ENCODE measurements at regions not wholly inside any gene's neighbourhood (a gene's known extent, or its start where the extent isn't known, plus 50 kb on each side); places are given as distances from the start of the nearest gene placed in this dataset.

GRCh38 chr18:26621161-26622026 lies 73.0 kb upstream of the KCTD1 start:
- ATAC-seq (replicated peaks), result no peak
- no peaks in the 10 kb centered on the region for H3K36me3 Mint-ChIP-seq (ENCODE audit: insufficient read depth)
- H3K27ac Mint-ChIP-seq, result no peak overlapping the region
- peaks cover 2 to 15% of the 10 kb centered on the region in 2 donors for H3K9me3 Mint-ChIP-seq
- no peaks in the 10 kb centered on the region for H3K4me1 Mint-ChIP-seq (ENCODE audit: low read depth in 2 of 2)
- peaks cover 4 to 9% of the 10 kb centered on the region in 2 donors for H3K27me3 Mint-ChIP-seq
- peak overlapping the region in 1 of 2 donors; percentile 66 for H3K4me3 Mint-ChIP-seq
- peak in 1 of 3 experiments; percentile 1 for DNase-seq

- Mint-ChIP-seq H3K36me3 (ENCODE audit: insufficient read depth) (no peaks in the 10 kb centered on the region), H3K4me1 (ENCODE audit: low read depth in 2 of 2) (no peaks in the 10 kb centered on the region), H3K9me3 (peaks cover 2 to 9% of the 10 kb centered on the region in 2 donors), H3K27me3 (peaks cover 4 to 9% of the 10 kb centered on the region in 2 donors), H3K4me3 (no peak overlapping the region), H3K27ac (no peak overlapping the region)
- ATAC-seq (replicated peaks) (no peak), DNase-seq (no peak)
Observed at GRCh38 chr18:26619350-26619749, 71.0 kb upstream of the KCTD1 start.

- ATAC-seq (replicated peaks), result no peak
- H3K4me1 Mint-ChIP-seq (ENCODE audit: low read depth in 2 of 2), result no peaks in the 10 kb centered on the region
- peaks cover 9 to 11% of the 10 kb centered on the region in 2 donors for H3K27me3 Mint-ChIP-seq
Observed at GRCh38 chr18:26618135-26618534, 69.8 kb upstream of the KCTD1 start.

GRCh38 chr18:26617151-26617554 lies 68.8 kb upstream of the KCTD1 start:
- no peak overlapping the region for H3K27ac Mint-ChIP-seq
- no peak for ATAC-seq (replicated peaks)
- no peak overlapping the region for H3K4me3 Mint-ChIP-seq
- H3K9me3 Mint-ChIP-seq, result no peaks in the 10 kb centered on the region
- no peaks in the 10 kb centered on the region for H3K4me1 Mint-ChIP-seq (ENCODE audit: low read depth in 2 of 2)
- DNase-seq, result no peak
- peaks cover 6 to 14% of the 10 kb centered on the region in 2 donors for H3K27me3 Mint-ChIP-seq
- no peaks in the 10 kb centered on the region for H3K36me3 Mint-ChIP-seq (ENCODE audit: insufficient read depth)

More at GRCh38 chr18:26618135-26618534, 69.8 kb upstream of the KCTD1 start:
- no peak for DNase-seq
- Mint-ChIP-seq H3K4me3 (no peak overlapping the region), H3K27ac (no peak overlapping the region), H3K36me3 (ENCODE audit: insufficient read depth) (no peaks in the 10 kb centered on the region), H3K9me3 (peaks cover 0 to under 1% of the 10 kb centered on the region in 2 donors)

GRCh38 chr18:26614374-26614773 lies 66.0 kb upstream of the KCTD1 start:
- Mint-ChIP-seq H3K9me3 (no peaks in the 10 kb centered on the region), H3K36me3 (ENCODE audit: insufficient read depth) (no peaks in the 10 kb centered on the region), H3K4me1 (ENCODE audit: low read depth in 2 of 2) (no peaks in the 10 kb centered on the region), H3K4me3 (no peak overlapping the region), H3K27ac (no peak overlapping the region), H3K27me3 (peaks cover 11 to 32% of the 10 kb centered on the region in 2 donors)
- no peak for ATAC-seq (replicated peaks)
- no peak for DNase-seq

All from effector memory CD8-positive, alpha-beta T cell (primary cell).